GM10266 (cell line): ENCODE measurements at regions not wholly inside any gene's neighbourhood (a gene's known extent, or its start where the extent isn't known, plus 50 kb on each side); places are given as distances from the start of the nearest gene placed in this dataset.

Experiments
- DNase-seq: peaks from one replicate; pipeline ENCODE4 v3.0.0; 2012; ENCODE audit errors: extremely low spot score
- TF ChIP-seq, protein P1 (sequence below): IDR thresholded peaks from 2 replicates; pipeline ENCODE4 v1.5.1; 2012; ENCODE audit warnings: mild to moderate bottlenecking, low read depth; ENCODE audit not compliant: control insufficient read depth, insufficient read depth; ENCODE audit errors: missing control alignments

DNA sequence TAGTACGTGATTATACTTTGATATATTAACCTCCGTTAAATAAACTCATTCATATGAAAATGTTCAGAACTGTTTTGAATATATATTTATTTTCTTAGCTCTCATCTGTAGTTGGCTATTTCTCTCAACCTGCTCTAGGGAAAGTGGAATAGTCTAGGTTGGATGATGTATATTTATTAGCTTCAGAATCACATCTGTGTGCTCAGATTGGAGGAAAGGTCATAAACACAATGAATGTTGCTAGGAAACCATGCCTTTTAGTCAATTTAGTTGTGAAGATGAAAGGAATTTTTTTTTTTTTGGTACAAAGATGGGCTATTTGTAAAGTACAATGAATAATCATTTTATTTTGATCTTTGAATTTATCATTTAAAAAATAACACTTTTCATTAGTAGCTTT, 439.1 kb downstream of the FOXG1 start:
- DNase-seq, result no peak
- TF ChIP-seq, protein P1, sequence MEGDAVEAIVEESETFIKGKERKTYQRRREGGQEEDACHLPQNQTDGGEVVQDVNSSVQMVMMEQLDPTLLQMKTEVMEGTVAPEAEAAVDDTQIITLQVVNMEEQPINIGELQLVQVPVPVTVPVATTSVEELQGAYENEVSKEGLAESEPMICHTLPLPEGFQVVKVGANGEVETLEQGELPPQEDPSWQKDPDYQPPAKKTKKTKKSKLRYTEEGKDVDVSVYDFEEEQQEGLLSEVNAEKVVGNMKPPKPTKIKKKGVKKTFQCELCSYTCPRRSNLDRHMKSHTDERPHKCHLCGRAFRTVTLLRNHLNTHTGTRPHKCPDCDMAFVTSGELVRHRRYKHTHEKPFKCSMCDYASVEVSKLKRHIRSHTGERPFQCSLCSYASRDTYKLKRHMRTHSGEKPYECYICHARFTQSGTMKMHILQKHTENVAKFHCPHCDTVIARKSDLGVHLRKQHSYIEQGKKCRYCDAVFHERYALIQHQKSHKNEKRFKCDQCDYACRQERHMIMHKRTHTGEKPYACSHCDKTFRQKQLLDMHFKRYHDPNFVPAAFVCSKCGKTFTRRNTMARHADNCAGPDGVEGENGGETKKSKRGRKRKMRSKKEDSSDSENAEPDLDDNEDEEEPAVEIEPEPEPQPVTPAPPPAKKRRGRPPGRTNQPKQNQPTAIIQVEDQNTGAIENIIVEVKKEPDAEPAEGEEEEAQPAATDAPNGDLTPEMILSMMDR, result no peak

DNA sequence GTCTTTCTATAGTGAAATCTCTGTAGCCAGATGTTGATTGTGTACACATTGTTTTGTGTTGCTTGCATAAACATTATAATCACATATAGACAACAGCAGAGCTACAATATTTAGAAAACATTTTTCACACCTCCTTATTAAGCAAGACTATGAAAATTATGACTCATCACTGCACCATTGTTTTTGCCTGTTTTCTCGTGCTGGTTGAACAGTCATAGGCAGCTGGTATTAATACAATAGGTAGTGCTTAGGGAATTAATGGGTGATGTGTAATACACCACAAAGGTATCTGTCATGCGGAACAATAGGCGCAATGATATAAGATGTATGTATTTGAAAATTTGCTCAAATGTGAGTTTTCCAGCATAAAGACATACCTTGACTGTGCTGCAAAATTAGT, 449.3 kb downstream of the FOXG1 start:
- TF ChIP-seq, protein P1, result no peak

DNA sequence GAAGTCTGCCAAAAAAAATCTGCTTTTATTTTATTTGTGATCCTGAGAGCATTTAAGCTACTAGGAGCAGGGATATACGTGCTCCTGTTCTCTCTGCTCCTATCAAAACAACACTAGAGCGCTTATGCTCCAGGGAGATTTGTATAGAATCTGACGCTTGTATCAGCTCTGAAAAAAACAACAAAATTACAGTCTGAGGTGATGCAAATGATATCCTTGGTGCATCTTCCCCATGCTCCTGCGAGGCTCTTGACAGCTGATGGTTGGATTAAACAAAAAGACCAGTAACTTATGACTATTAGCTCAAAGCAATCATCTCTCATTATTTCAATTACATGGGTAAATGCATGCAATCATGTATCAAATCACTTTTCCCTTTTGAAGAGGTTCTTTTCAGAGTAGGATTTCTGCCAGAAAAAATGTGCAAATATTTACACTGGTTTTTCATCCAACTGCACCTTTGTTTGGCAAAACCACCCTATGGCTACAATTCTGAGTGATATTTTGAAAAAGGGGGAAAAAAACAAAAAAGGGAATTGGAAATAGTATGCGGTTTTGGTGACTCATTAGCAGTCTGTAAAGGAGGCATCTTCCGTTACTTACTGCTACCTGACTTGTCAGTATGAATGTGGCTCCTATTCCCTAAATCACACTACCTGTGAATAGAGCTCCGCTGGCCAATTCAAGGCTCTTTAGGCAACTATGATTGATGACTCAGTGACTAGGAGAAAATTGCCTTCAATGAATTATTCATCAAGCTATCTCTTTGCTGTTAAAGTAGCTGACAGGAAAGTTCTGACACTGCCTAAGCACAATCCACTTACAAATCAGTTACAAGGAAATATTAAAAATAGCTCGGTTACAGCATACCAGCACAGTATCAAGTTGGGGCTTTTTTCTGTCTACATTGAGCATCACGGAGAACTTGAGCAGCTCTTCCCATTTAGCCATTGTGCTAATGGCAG, 450.0 kb downstream of the FOXG1 start:
- no peak for DNase-seq
- TF ChIP-seq, protein P1, result no peak

More for the DNA sequence above, 449.3 kb downstream of the FOXG1 start:
- no peak for DNase-seq

DNA sequence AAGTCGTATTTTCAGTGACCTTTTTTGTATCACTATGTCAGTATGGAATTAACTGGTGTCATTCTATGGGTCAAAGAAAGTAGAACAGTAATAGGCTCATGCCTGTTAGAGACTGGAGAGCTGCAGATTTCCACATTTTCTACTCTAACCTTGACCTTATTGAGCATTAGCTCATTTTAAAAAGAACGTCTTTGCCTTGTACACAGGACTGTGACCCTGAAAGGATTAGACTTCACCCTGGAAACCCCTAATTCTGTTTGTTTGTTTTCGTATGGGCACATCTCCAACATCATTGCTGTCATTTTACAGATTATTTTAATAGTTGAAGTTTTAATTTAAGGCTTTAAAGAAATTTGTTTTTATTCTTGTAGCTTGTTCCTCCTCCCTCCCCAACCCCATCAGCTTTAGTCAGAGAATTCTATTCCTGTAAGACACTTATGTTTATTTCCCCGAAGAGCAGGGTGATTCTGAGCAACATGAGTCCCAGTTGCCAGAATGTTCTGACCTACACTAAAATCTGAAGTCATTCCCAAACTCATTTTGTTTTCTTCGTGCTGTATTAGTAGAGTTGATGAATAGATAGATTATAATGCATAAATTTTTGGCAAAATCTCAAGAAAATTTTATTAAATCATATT, 451.3 kb downstream of the FOXG1 start:
- no peak for DNase-seq
- TF ChIP-seq, protein P1, result no peak

DNA sequence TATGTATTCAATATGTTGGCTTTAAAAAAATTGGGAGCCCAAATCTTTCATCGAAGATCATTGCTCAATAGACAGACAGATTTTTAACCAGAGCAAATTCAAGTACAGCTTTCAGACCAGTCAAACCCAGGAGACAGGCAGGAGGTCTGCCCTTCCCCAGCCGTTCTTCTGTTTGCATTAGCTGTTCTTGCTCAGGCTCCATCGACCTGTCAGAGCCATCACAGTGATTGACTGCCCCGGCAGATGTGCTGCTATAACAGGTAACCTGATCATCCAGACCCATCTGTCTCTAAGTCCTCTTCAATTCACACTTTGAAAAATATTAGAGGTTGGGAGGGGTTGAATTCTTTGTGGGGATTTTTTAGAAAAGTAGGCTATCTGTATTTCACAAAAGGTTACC, 453.5 kb downstream of the FOXG1 start:
- DNase-seq, result no peak
- TF ChIP-seq, protein P1, result no peak

DNA sequence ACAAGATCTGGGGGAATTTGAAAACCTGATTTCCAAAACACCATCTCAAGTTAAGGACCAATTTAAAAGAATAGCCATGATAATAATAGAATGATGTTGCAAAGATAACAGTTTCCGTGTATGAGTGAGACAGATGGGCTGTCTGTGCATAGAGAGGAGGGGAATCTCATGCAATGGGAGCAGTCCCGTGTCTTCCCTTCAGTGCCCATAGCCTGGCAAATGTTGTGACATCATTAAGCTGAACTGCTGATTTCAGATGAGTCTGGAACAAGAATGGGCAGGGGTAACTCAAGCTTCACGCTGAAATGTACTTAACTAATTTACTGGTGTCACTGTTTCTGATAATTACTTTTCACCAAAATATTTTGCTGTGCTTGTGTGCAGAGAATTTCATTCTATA, 454.0 kb downstream of the FOXG1 start:
- TF ChIP-seq, protein P1, result no peak
- DNase-seq, result no peak

DNA sequence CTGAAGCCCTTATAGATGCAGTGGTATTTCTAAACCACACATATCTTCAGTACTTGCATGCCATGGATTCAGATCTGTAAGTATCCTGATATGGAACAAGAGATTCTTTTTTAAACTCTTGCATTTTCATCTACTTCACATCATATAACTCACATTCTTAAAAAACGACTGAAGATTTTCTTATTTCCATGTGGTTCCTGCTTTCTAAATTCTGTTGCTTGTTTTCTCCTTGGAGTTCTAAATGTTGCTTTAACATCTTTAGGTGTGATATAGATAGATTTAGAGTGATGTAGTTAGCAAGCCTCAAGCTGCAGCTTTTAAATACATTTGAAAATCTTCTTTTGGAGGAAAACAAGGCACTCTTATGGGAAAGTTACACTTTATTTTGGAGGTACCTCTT, 455.4 kb downstream of the FOXG1 start:
- TF ChIP-seq, protein P1, result no peak
- DNase-seq, result no peak
